HS-5 (cell line): ENCODE measurements at regions not wholly inside any gene's neighbourhood (a gene's known extent, or its start where the extent isn't known, plus 50 kb on each side); places are given as distances from the start of the nearest gene placed in this dataset.
A peak's percentile ranks its signal among the peaks of the same experiment; 100 is the strongest.
"Not testable (repeated sequence)": the region's sequence is repeated elsewhere in the genome, so short reads cannot be mapped to it uniquely, and the experiment has no call there.

Source experiments
- DNase-seq: peaks from one replicate; pipeline ENCODE4 v3.0.0-alpha.2; 2012; ENCODE audit warnings: low read depth

DNA sequence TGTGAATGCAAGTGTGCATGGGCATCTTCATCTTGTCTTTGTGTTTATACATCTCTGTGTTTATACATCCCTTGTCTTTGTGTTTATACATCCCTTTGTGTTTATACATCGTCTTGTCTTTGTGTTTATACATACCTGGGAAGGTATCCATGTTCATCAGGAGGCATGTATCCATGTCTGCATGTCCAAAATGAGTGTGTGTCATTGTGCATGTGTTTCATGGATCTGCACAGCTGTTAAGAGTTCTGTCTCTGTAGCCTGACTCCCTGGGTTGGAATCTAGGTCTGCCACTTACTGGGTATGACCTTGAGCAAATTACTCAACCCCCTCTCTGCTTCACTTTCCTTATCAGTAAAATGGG is 50.1 kb upstream of the SIRPA start:
- DNase-seq: no peak

DNA sequence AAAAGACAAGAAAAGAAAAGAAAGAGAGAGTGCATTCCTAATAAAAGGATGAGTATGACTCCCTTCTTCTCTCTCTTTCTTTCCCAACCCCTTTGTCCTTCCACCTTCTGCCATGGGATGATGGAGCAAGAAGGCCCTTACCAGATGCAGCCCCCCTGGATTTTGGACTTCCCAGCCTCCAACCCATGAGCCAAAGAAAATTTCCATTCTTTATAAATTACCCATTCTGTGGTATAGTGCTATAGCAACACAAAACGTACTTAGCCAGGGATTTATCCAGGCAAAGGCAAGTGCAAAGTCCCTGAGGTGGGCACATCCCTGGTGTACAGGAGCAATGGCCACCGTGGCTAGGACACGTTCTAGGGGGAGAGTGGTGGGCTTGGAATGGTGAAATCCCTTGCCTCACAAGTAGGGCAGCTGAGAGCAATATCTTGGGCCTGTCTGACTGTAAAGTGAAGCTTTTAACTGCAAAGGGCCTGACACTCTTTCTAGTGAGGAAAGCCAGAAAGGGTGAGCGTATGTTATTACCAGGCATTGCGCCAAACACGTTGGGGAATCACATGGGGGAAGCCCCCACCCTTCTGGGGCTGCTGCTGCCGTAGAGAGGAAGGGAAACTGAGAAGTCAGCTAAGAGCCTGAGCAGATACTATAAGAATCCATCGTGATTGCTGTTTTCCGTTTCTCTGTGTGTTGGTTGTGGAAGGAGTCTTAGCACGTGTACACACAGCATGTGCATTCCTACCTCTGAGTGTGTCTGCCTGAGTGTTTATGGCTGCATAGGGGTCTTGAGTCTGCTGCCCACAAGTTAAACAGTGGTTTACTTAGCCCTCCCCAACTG is 50.7 kb upstream of the SIRPA start:
- DNase-seq: no peak

DNA sequence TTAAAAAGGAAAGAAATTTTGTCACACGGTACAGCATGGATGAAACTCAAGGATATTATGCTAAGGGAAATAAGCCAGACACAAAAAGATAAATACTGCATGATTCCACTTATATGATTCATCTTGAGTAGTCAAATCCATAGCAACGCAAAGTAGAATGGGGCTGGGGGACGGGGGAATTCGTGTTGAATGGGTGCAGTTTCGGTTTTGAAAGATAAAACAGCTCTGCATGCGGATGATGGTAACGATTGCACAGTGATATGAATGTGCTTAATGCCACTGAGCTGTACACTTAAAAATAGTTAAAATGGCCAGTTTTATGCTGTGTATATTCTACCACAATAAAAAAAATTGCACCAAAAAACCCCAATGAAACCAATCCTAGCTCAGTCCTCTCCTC is 52.9 kb upstream of the SIRPA start:
- no peak for DNase-seq

DNA sequence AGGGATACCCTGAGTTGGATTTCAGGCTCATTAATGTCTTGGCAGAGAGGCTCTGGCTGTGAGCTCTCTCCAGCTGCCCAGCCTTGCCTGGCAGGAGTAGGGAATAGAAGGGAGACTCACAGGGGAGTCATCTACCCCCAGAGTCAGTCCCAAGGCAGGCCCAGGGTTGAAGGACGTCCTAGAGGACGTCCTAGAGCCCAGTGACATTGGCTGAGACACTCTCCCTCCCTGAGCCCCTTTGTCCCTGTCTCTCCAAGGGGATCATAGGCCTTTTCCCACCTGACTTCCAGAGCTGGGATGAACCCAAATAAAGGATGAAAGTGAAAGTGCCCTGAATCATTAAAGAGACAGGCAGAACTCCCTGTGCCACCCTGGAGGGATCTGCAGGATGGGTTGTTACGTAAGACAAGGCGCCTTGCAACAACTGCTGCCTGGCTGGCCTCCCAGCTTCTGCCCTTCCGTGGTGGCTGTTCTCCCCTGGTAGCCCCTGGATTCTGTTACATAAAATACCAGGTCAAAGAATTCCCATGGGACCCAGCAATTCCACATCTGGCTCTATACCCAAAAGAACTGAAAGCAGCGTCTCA is 53.6 kb upstream of the SIRPA start:
- no peak for DNase-seq

DNA sequence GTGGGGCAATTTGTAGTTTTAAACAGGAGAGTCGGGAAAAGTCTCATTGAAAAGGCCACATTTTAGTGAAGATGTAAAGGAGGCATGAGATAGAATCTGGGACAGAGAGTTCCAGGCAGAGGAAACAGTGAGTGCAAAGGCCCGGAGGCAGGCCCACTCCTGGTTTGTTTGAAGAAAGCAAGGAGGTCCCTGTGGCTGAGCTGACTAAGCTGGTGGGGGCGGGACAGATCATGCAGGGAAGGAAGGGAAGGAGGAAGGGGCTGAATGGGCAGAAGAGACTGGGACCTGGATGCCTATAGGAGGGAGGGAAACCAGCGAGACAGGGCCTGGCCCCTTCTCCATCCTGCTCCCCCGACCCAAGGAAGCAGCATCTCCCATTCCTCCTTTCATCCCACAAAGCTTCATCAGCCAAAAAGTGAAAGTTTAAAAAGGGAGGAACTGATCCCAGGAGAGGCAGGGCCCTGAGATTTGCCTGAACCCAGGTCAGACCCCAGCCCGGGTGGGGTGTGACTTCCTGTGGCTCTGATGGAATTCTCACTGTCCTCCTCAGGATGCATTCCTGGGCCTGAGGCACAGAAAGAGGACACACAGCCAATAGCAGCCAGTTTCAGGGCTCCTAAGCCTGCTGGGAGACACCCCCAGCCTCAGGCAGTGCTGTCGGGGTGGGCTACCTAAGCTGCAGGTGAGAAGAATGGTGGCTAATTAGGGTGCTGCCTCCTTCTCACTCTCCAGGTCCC is 54.2 kb upstream of the SIRPA start:
- no peak for DNase-seq

DNA sequence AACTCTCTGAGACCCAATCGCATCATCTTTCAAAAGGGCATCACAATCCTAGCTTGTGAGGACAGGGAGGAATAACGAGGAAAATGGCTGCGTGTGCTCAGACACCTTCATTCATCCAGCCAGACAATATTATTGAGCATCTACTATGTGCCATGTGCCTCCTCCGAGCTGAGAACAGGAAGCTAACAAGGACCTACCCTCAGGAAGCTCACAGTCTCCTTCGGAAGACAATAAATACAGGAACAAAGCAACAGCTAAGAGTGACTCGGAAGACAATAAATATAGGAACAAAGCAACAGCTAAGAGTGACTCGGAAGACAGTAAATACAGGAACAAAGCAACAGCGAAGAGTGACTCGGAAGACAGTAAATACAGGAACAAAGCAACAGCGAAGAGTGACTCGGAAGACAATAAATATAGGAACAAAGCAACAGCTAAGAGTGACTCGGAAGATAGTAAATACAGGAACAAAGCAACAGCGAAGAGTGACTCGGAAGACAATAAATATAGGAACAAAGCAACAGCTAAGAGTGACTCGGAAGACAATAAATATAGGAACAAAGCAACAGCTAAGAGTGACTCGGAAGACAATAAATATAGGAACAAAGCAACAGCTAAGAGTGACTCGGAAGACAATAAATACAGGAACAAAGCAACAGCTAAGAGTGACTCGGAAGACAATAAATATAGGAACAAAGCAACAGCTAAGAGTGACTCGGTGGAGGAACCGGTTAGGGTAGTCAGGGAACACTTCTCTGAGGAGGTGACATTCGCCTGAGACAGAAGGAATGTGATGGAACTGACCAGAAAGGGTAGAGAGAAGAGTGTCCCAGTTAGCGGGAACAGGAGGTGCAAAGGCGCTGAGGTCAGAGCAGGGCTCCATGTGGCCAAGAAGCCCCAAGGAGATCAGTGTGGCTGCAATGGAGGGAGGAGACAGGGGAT is 55.6 kb upstream of the SIRPA start:
- DNase-seq: not testable (repeated sequence)

DNA sequence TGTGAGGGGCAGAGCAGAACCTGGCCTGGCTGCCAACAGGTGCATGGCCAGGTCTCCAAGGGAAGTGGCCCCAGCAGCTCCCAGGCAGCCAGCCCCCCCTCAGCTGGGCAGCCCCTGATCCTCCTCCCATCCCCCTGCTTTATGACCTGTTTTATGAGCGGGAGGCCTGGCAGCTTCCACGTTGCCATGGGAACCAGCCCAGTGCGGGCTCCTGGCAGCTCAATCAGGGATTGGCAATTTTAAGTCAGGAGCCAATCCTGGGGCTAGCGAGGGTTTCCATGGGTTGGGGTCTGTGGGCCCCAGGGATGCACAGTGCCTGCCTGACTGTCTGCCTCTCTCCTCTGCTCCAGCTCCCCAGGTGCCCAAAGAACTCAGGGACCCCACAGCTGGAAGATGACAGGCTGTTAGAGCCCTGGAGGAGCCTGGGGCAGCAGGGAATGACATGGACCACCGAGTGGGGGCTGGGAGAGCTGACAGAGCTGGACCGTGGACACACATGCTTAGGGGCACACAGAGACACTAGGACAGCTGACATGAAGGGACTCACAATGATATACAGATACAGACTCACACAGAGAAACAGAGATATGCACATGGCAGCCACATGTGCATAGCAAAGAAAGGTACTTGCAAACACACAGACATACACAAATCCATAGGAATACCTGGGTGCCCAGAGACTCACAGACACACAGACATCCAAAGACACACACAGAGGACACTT is 56.5 kb upstream of the SIRPA start:
- no peak for DNase-seq

DNA sequence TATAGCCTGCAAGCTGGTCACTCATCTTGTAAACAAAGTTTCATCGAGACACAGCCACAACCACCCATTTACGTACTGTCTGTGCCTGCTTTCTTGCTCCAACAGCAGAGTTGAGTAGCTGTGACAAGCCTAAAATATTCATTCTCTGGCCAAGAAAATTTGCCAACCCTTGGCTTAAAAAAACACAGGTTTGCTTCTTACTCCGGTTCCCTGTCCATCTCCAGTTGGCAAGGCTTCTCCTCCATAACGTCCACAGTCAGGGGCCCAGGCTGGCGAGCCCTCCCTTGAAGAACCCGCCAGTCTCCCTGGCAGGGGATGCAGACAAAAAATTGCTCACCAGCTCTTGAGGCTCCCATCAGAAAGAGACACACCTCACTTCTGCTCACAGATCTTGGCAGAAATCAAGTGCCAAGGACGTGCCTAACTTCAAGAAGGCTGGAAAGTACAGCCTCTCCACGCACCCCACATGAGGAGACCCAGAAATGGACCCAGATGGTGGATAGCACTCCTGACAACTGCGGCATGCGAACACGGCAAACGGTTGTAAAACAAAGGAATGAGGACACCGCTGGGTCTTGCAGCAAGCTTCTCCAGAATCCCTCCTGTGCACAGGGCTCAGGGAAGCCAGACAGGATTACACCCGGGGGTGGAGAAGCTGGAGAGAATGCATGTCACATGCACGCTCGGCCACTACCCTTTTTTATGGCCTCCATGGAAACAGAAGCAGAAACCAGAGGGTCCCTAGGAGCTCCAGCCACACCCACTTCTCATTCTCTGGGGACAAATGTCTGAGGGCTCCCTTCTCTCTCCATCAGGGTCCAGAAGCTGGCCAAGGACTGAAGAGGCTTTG is 59.8 kb upstream of the SIRPA start:
- DNase-seq: no peak

DNA sequence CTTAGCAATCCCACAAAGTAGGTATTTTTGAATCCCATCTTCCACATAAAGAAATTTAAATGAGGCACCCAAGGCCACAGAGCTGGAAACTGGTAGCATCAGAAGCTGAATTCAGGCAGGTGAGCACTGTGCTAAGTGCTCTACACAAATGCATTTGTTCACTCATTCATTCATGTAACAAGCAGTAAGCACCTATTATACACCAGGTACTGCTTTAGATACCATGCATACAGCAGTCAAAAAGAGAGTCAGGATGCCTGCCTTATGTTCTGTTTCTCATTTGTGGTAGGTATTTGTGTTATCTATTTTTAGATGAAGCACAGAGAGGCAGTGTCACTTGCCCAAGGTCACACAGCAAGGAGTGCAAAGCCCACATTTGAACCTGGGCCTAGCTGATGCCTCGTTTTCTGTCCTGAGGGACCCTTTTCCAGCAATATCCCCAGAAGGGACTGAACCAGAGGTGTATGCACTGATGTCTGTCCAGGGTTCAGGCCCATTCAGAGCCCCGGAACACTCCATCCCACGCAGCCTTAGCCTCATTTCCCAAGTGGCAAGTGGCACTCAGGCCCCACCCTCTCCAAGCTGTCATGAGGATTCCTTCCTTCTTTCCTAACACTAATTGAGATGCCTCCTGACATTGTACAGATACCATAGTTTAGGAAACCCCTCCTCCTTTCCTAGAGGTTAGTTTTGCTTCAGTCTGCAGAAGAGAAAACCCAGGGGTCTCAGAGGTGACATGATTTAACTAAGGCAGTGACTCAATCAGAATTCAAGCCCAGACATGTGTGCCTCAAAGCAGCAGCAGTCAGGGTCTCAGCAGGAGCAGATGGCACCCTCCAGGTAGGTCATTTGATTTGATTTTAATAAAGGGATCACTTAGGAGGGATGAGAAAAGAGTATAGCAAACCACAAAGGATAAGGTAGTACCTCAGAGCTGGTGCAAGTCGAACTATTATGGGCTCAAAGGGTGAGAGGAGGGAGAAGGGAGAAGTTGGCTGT is 61.2 kb upstream of the SIRPA start:
- DNase-seq: no peak

DNA sequence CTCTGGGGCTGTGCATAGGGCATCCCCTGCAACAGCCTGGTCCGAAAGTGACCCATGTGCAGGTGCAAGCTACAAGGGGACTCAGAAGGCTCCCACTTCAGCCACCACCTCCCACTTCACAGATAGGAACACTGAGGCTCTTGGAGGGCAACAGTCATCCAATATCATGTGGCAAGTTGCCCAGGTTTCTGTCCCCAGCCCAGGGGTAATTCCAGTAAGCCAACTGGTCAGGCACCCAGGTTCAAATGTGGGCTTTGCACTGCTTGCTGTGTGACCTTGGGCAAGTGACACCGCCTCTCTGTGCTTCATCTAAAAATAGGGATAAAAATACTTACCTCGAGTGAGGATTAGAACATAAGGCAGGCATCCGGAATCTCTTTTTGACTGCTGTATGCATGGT is 62.0 kb upstream of the SIRPA start:
- DNase-seq: no peak

DNA sequence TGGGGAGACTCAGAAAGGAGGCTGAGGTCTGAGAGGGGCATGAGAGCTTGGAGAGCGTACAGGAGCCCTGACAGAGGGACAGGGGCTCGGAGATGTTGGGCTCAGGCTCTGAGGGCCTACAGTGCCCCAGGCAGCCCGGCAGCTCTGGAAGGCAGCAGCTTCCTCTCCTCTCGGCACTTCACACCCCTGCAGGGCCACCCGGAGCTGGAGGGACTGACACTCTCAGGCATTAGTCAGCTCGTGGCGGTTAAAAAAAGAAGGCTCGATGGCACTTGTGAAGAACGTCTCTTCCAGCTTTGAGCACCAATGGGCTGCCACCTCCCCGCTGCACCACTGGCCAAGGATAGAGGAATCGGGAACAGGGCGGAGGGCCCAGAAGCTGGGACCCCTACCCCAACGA is 62.6 kb upstream of the SIRPA start:
- DNase-seq: no peak

DNA sequence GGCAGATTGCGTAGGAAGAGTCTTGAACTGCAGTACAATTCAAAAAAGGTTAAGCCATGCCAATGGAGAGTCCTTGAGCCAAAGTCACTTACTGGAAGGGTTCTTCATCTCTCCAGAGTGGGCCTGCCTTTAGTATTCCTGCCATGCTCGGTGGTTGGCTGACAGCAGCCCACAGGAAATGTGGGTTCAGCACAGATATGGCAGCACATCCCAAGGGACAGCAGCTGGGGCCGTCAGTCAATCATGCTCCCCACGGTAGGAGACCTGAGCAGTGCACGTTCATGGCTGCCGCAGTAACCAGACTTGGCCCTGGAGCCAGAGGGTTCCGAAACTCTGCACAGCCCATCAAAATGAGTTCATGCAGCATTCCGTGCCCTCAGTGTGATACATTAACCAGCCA is 63.6 kb upstream of the SIRPA start:
- DNase-seq: no peak

DNA sequence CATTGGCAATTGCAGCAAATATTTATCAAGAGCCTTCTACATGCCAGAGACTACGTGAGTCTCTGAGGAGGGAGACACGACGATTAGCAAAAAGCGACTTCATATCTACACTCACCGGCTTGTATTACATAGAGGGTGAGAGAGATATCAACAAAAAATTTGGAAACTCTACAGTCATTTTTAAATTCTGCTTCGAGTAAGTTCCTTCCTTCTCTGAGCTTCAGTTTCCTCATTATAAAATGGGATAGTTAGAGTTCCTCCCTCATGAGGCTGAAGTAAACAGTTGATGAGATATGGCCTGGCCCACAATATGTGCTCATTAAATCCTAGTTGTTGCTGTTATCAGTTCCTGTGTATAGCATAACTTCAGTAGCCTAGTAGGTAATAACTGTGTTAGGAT is 64.1 kb upstream of the SIRPA start:
- no peak for DNase-seq

DNA sequence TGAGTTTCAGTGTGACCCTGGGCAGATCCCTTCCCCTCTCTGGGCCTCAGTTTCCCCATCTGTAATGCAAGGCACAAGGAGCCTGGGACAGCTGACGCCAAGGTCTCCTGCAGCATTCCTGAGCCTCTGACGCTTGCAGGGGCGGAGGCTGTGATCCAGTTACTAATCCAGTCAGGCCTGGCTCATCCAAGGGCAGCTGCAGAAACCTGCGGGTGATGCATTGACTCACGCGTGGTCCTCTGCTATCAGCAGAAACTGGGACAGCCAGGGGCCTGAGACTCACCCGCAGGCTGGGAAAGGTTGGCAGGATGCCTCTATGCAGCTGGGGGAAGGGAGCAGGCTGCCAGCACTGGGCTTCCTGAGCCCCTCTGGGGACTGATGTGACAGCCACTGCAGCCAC is 65.0 kb upstream of the SIRPA start:
- DNase-seq: peak; percentile 81

DNA sequence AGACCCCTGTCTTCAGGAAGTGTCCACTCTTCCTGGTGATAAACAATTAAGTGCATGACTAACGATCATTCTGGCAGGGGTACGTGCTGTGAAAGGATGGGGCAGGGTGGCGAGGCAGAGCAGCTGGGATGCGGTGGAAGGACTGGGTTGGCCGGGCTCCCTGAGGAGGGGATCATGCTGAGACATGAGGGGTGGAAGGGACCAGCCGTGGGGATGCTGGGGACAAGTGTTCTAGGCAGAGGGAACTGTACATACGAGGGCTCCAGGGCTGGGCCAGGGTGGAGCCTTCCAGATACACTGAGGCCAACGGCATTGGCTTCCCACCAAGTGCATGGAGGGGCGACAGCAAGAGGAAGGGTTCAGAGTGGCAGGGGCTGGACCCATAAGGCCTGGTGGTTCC is 65.7 kb upstream of the SIRPA start:
- DNase-seq: no peak

DNA sequence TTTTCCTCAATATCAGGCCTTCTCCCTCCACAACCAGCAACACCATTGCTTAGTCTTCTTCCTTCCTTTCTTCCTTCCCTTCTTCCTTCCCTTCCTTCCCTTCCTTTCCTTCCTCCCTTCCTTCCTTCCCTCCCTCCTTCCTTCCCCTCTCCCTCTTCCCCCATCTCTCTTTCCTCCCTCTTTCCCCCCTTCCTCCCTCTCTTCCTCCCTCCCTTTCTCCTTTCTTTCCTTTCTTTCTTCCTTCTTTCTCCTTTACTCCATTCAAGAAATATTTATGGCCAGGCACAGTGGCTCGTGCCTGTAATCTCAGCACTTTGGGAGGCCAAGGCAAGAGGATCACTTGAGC is 66.4 kb upstream of the SIRPA start:
- DNase-seq: no peak

DNA sequence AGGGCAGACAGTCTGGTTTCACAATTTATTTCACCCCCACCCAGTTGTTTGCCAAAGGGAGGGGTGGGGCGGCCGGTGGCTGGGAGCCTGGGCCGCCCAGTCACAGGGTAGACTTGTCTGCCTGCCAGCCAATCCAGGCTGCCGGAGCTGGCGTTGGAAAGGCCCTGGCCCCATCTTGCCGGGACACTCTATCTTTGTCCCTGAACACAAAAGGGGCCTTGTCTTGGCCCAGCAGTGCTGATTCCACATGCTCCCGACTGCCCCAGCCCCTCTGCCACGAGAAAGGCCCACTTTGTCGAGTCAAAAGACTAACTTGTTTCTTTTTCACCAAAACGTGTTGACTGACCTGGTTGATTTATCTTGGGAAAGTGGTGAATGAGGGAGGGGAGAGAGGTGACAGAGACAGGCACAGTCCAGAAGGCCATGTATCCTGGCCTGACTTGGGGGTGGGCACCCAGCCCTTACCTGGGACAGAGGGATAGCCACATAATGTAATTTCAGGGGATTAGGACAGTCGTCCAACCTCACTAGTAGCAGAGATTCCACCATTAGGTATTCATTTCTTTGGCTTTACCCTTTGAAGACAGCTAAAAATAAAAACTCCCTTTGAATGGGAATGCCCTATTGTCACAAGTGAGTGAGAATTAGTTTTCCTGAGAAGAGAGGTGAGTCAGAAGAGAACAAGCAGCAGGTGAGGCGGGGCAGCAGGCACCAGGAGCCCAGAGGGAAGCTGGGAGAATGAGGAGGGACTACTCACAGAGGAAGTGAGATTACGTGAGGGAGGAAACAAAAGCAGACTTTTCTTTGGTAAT is 67.0 kb upstream of the SIRPA start:
- no peak for DNase-seq

DNA sequence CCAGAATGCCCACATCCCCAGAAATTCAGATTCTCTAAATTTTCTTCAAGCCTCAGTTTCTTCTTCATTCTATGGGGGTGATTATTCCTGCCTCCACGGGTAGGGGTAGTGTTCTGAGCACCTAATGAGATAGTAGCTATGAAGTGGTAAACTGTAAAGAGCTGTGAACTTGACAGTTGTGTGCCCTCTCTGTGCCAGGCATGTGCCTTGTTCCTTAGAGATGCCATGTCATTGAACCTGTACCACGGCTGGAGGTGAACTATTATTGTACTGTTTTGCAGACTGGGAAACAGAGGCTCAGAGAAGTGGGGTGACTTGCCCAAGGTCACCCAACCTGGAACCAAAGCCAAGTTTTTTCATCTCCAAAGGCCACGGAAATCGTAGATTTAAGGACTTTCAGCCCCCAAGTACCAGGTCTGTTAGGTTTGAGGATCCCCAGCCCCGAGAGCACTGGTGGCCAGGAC is 67.7 kb upstream of the SIRPA start:
- DNase-seq: no peak
